GM19328 (cell line): ENCODE measurements at regions not wholly inside any gene's neighbourhood (a gene's known extent, or its start where the extent isn't known, plus 50 kb on each side); places are given as distances from the start of the nearest gene placed in this dataset.

Experiments used
- ATAC-seq: cut with Tn5 transposase; IDR thresholded peaks from one replicate; pipeline ENCODE4 v1.9.1; 2021; ENCODE audit warnings: mild to moderate bottlenecking, moderate library complexity; ENCODE audit not compliant: unreplicated experiment

GRCh38 chr6:62672989-62673388 is 387.0 kb upstream of the KHDRBS2 start:
- no peak for ATAC-seq

- ATAC-seq: no peak
Observed at GRCh38 chr6:62670490-62671223, 384.6 kb upstream of the KHDRBS2 start.

GRCh38 chr6:62669831-62670230 is 383.8 kb upstream of the KHDRBS2 start:
- no peak for ATAC-seq

- no peak for ATAC-seq
Observed at GRCh38 chr6:62652692-62653328, 366.8 kb upstream of the KHDRBS2 start.

GRCh38 chr6:62645274-62645673 is 359.2 kb upstream of the KHDRBS2 start:
- no peak for ATAC-seq

- no peak for ATAC-seq
Observed at GRCh38 chr6:62640749-62641148, 354.7 kb upstream of the KHDRBS2 start.

- ATAC-seq: no peak
Observed at GRCh38 chr6:62626661-62627060, 340.6 kb upstream of the KHDRBS2 start.

GRCh38 chr6:62623846-62624532 is 338.0 kb upstream of the KHDRBS2 start:
- ATAC-seq: no peak

GRCh38 chr6:62615366-62616015 is 329.5 kb upstream of the KHDRBS2 start:
- no peak for ATAC-seq

- no peak for ATAC-seq
Observed at GRCh38 chr6:62614442-62614841, 328.4 kb upstream of the KHDRBS2 start.

GRCh38 chr6:62613928-62614327 is 327.9 kb upstream of the KHDRBS2 start:
- no peak for ATAC-seq

GRCh38 chr6:62612471-62612870 is 326.4 kb upstream of the KHDRBS2 start:
- ATAC-seq: no peak

- no peak for ATAC-seq
Observed at GRCh38 chr6:62570372-62570771, 284.3 kb upstream of the KHDRBS2 start.

GRCh38 chr6:62541502-62541901 is 255.5 kb upstream of the KHDRBS2 start:
- no peak for ATAC-seq

GRCh38 chr6:62530985-62531384 is 245.0 kb upstream of the KHDRBS2 start:
- no peak for ATAC-seq

GRCh38 chr6:62528894-62529526 is 243.0 kb upstream of the KHDRBS2 start:
- ATAC-seq: no peak

- no peak for ATAC-seq
Observed at GRCh38 chr6:62523630-62524029, 237.6 kb upstream of the KHDRBS2 start.

GRCh38 chr6:62519574-62519973 is 233.5 kb upstream of the KHDRBS2 start:
- ATAC-seq: no peak

- no peak for ATAC-seq
Observed at GRCh38 chr6:62516291-62517141, 230.5 kb upstream of the KHDRBS2 start.

GRCh38 chr6:62492192-62492822 is 206.3 kb upstream of the KHDRBS2 start:
- ATAC-seq: no peak
